SK-N-SH treated with all-trans-retinoic acid at 6 μM for 48 hours (cell line): ENCODE measurements at regions not wholly inside any gene's neighbourhood (a gene's known extent, or its start where the extent isn't known, plus 50 kb on each side); places are given as distances from the start of the nearest gene placed in this dataset.
"Not testable (repeated sequence)": the region's sequence is repeated elsewhere in the genome, so short reads cannot be mapped to it uniquely, and the experiment has no call there.

ENCODE experiments used
- ATAC-seq: fragments of 200-7000 bp; cut with Tn5 transposase; 3 replicates; pipeline ENCODE4 v1.9.1; 2020; ENCODE audit warnings: mild to moderate bottlenecking, moderate library complexity
- BACH2 ChIP-seq: fragments of 250-450 bp; sonication (Bioruptor Pico); IDR thresholded peaks from 2 replicates; pipeline ENCODE4 v1.9.0; 2021; ENCODE audit warnings: mild to moderate bottlenecking, borderline replicate concordance
- CSDC2 ChIP-seq: fragments of 250-450 bp; sonication (Bioruptor Pico); IDR thresholded peaks from 2 replicates; pipeline ENCODE4 v1.5.0; 2020; ENCODE audit warnings: mild to moderate bottlenecking, moderate library complexity
- ISL1 ChIP-seq: fragments of 250-450 bp; sonication (Bioruptor Pico); IDR thresholded peaks from 2 replicates; pipeline ENCODE4 v2.1.2; 2022; ENCODE audit warnings: mild to moderate bottlenecking, moderate library complexity
- OSR1 ChIP-seq: fragments of 250-450 bp; sonication (Bioruptor Pico); IDR thresholded peaks from 2 replicates; pipeline ENCODE4 v1.8.0; 2022; ENCODE audit warnings: moderate library complexity, mild to moderate bottlenecking, inconsistent platforms
- TCF4 ChIP-seq: fragments of 250-450 bp; sonication (Bioruptor Pico); IDR thresholded peaks from 2 replicates; pipeline ENCODE4 v1.8.0; 2021; ENCODE audit warnings: mild to moderate bottlenecking, moderate library complexity, borderline replicate concordance
- TSHZ2 ChIP-seq: fragments of 250-450 bp; sonication (Bioruptor Pico); IDR thresholded peaks from 2 replicates; pipeline ENCODE4 v1.5.0; 2020; ENCODE audit warnings: mild to moderate bottlenecking, moderate library complexity
- ZC3H10 ChIP-seq: fragments of 250-450 bp; sonication (Bioruptor Pico); IDR thresholded peaks from 2 replicates; pipeline ENCODE4 v1.5.1; 2021; ENCODE audit warnings: mild to moderate bottlenecking, moderate library complexity
- ZNF70 ChIP-seq: fragments of 450-650 bp; formaldehyde crosslinking; IDR thresholded peaks from 2 replicates; pipeline ENCODE4 v1.5.0; 2020; ENCODE audit warnings: mild to moderate bottlenecking, moderate library complexity
- ZNF8 ChIP-seq: fragments of 450-650 bp; formaldehyde crosslinking; IDR thresholded peaks from 2 replicates; pipeline ENCODE4 v1.5.0; 2020; ENCODE audit warnings: mild to moderate bottlenecking, moderate library complexity
- TF ChIP-seq, protein P1 (sequence below): fragments of 250-450 bp; sonication (Bioruptor Pico); IDR thresholded peaks from 2 replicates; pipeline ENCODE4 v1.8.0; 2021; ENCODE audit warnings: low read depth, mild to moderate bottlenecking, moderate library complexity, borderline replicate concordance
- TF ChIP-seq, protein P2 (sequence below): fragments of 250-450 bp; sonication (Bioruptor Pico); IDR thresholded peaks from 2 replicates; pipeline ENCODE4 v1.8.0; 2020; ENCODE audit warnings: mild to moderate bottlenecking, moderate library complexity, borderline replicate concordance

- no peak for TF ChIP-seq ZNF8
Observed at GRCh38 chr14:89468566-89468965, 51.5 kb upstream of the FOXN3 start (continued).

GRCh38 chr14:89468030-89468429 lies 51.0 kb upstream of the FOXN3 start:
- not testable (repeated sequence) for ATAC-seq

- TF ChIP-seq CSDC2 (no peak), ZNF8 (no peak), TSHZ2 (CRISPR knock-in tag) (no peak), ZNF70 (no peak), OSR1 (CRISPR knock-in tag) (no peak), ISL1 (CRISPR knock-in tag) (no peak), ZC3H10 (no peak), TCF4 (CRISPR knock-in tag) (no peak), BACH2 (CRISPR knock-in tag) (no peak)
- TF ChIP-seq, protein P1, sequence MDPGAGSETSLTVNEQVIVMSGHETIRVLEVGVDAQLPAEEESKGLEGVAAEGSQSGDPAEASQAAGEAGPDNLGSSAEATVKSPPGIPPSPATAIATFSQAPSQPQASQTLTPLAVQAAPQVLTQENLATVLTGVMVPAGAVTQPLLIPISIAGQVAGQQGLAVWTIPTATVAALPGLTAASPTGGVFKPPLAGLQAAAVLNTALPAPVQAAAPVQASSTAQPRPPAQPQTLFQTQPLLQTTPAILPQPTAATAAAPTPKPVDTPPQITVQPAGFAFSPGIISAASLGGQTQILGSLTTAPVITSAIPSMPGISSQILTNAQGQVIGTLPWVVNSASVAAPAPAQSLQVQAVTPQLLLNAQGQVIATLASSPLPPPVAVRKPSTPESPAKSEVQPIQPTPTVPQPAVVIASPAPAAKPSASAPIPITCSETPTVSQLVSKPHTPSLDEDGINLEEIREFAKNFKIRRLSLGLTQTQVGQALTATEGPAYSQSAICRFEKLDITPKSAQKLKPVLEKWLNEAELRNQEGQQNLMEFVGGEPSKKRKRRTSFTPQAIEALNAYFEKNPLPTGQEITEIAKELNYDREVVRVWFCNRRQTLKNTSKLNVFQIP: no peak
- TF ChIP-seq, protein P2, sequence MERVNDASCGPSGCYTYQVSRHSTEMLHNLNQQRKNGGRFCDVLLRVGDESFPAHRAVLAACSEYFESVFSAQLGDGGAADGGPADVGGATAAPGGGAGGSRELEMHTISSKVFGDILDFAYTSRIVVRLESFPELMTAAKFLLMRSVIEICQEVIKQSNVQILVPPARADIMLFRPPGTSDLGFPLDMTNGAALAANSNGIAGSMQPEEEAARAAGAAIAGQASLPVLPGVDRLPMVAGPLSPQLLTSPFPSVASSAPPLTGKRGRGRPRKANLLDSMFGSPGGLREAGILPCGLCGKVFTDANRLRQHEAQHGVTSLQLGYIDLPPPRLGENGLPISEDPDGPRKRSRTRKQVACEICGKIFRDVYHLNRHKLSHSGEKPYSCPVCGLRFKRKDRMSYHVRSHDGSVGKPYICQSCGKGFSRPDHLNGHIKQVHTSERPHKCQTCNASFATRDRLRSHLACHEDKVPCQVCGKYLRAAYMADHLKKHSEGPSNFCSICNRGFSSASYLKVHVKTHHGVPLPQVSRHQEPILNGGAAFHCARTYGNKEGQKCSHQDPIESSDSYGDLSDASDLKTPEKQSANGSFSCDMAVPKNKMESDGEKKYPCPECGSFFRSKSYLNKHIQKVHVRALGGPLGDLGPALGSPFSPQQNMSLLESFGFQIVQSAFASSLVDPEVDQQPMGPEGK (CRISPR knock-in tag): no peak
- ATAC-seq: no peak
Observed at GRCh38 chr14:89466944-89467343, 49.9 kb upstream of the FOXN3 start.
